HCT116 (cell line): ENCODE measurements at regions not wholly inside any gene's neighbourhood (a gene's known extent, or its start where the extent isn't known, plus 50 kb on each side); places are given as distances from the start of the nearest gene placed in this dataset.

ENCODE experiments used
- CTCF ChIP-seq, 3 experiments: fragments of 200-600 bp in 1 of 3; sonication (generic) in 1 of 3; IDR thresholded peaks in 2 of 3; conservative IDR thresholded peaks in 1 of 3; 2 replicates each; pipeline ENCODE4 v1.5.1; 2012 to 2017; ENCODE audit warnings: low read depth in 2 of 3, low read length in 2 of 3, antibody characterized with exemption in 1 of 3, borderline replicate concordance in 1 of 3, control low read depth in 1 of 3, mild to moderate bottlenecking in 1 of 3, mixed read lengths in 1 of 3, mixed run types in 1 of 3, moderate library complexity in 1 of 3; ENCODE audit not compliant: insufficient read depth in 1 of 3
- POLR2AphosphoS5 ChIP-seq: IDR thresholded peaks from 2 replicates; pipeline ENCODE4 v1.6.1; 2011; ENCODE audit warnings: mild to moderate bottlenecking, low read depth, low read length, moderate library complexity
- SP1 ChIP-seq: IDR thresholded peaks from 2 replicates; pipeline ENCODE4 v1.6.1; 2012; ENCODE audit warnings: low read depth
- YY1 ChIP-seq: IDR thresholded peaks from 2 replicates; pipeline ENCODE4 v1.6.1; 2011; ENCODE audit warnings: low read length, low read depth, moderate library complexity, mild to moderate bottlenecking; ENCODE audit not compliant: insufficient replicate concordance; ENCODE audit errors: extremely low read depth
- ZBTB33 ChIP-seq: IDR thresholded peaks from 2 replicates; pipeline ENCODE4 v1.6.1; 2011; ENCODE audit warnings: mild to moderate bottlenecking, low read length, moderate library complexity; ENCODE audit not compliant: insufficient replicate concordance; ENCODE audit errors: extremely low read depth

- no peak for TF ChIP-seq CTCF (IDR thresholded peaks at IDR 0.05 in 2 of 3, conservative IDR thresholded peaks at IDR 0.05 in 1 of 3; ENCODE audit: borderline replicate concordance in 1 of 3, insufficient read depth in 1 of 3, low read depth in 2 of 3, low read length in 2 of 3)
- TF ChIP-seq YY1 = no peak
- no peak for TF ChIP-seq POLR2AphosphoS5
- no peak for TF ChIP-seq ZBTB33
- TF ChIP-seq SP1 = no peak
Measured at GRCh38 chr2:236638707-236639106, 69.1 kb downstream of the ACKR3 start.
